ENCODE measurements at regions not wholly inside any gene's neighbourhood (a gene's known extent, or its start where the extent isn't known, plus 50 kb on each side); places are given as distances from the start of the nearest gene placed in this dataset.

GRCh38 chr4:18128241-18128640 lies 106.7 kb upstream of the LCORL start:
- Histone ChIP-seq H3K36me3 (no peaks in the 10 kb centered on the region), H3K27me3 (replicated peaks in 1 of 7) (peaks cover 0 to 17% (median 0%) of the 10 kb centered on the region in 7 donors), H3K4me3 (no peak overlapping the region), H3K4me1 (no peaks in the 10 kb centered on the region), H3K27ac (no peak overlapping the region), H3K9me3 (no peaks in the 10 kb centered on the region)
- TF ChIP-seq POLR2A (IDR thresholded peaks at IDR 0.05) (no peak), POLR2AphosphoS5 (IDR thresholded peaks at IDR 0.05) (no peak), CTCF (IDR thresholded peaks at IDR 0.05 in 8 of 11, conservative IDR thresholded peaks at IDR 0.05 in 3 of 11) (no peak)
- no peak for DNase-seq
- intact Hi-C loops (cut with DNase I; ENCODE audit: low total_unique reads): no loop called here

DNA sequence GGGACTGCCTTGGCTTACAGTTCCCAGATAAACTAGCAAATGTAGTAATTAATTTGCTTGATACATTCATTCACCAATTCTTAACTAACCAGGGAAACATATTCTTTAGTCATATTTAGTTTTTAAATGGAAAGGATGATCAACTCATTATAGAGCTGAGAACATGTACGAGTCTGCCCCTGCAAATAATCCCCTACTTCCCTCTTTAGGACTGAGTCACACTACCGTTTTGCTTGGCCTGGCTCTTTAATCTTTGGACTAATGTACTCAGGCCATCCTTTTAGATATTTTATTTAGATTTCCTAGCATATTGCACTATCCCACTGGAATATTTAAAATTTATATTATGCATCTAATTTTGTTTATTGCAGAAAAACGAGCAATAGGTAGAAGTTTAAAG lies 105.5 kb upstream of the LCORL start:
- WGBS, 5 donors: 51 to 66% (median 59%) methylated on average over 3 of the region's 3 CpGs
- DNase-seq: no peak
- Histone ChIP-seq H3K27ac (no peak overlapping the region), H3K9me3 (no peaks in the 10 kb centered on the region), H3K4me3 (no peak overlapping the region), H3K27me3 (replicated peaks in 1 of 7) (peaks cover 0 to 16% (median 0%) of the 10 kb centered on the region in 7 donors), H3K36me3 (no peaks in the 10 kb centered on the region), H3K4me1 (no peaks in the 10 kb centered on the region)
- intact Hi-C loops (cut with DNase I; ENCODE audit: low total_unique reads): no loop called here
- TF ChIP-seq CTCF (IDR thresholded peaks at IDR 0.05 in 8 of 11, conservative IDR thresholded peaks at IDR 0.05 in 3 of 11): no peak
- TF ChIP-seq POLR2A (IDR thresholded peaks at IDR 0.05): no peak

- intact Hi-C loops (cut with DNase I; ENCODE audit: low total_unique reads): no loop called here
- H3K4me3 ChIP-seq: no peak overlapping the region
- DNase-seq: no peak
- no peak for TF ChIP-seq POLR2AphosphoS5 (IDR thresholded peaks at IDR 0.05)
- no peak for TF ChIP-seq POLR2A (IDR thresholded peaks at IDR 0.05)
- TF ChIP-seq CTCF (IDR thresholded peaks at IDR 0.05 in 8 of 11, conservative IDR thresholded peaks at IDR 0.05 in 3 of 11): no peak
- peaks cover 0 to 22% (median 0%) of the 10 kb centered on the region in 7 donors for H3K27me3 ChIP-seq (replicated peaks in 1 of 7)
- no peaks in the 10 kb centered on the region for H3K36me3 ChIP-seq
- H3K4me1 ChIP-seq: peaks cover 0 to 10% (median 0%) of the 10 kb centered on the region in 6 donors
- H3K9me3 ChIP-seq: no peaks in the 10 kb centered on the region
- H3K27ac ChIP-seq: no peak overlapping the region
- WGBS, 5 donors: 60 to 87% (median 75%) methylated on average over 2 of the region's 2 CpGs
Observed at GRCh38 chr4:18113710-18114331, 92.3 kb upstream of the LCORL start.

GRCh38 chr4:18111081-18111480 lies 89.5 kb upstream of the LCORL start:
- H3K27me3 ChIP-seq (replicated peaks in 1 of 7): peaks cover 0 to 28% (median 0%) of the 10 kb centered on the region in 7 donors
- DNase-seq: no peak
- peaks cover 0 to 10% (median 0%) of the 10 kb centered on the region in 6 donors for H3K4me1 ChIP-seq
- no peak overlapping the region for H3K27ac ChIP-seq
- intact Hi-C loops (cut with DNase I; ENCODE audit: low total_unique reads): no loop called here
- no peaks in the 10 kb centered on the region for H3K36me3 ChIP-seq
- no peaks in the 10 kb centered on the region for H3K9me3 ChIP-seq
- WGBS, 5 donors: 58 to 76% (median 70%) methylated on average over 4 of the region's 4 CpGs
- no peak overlapping the region for H3K4me3 ChIP-seq
- TF ChIP-seq POLR2A (IDR thresholded peaks at IDR 0.05) (no peak), POLR2AphosphoS5 (IDR thresholded peaks at IDR 0.05) (no peak), CTCF (IDR thresholded peaks at IDR 0.05 in 8 of 11, conservative IDR thresholded peaks at IDR 0.05 in 3 of 11) (no peak)
